ENCODE measurements at regions not wholly inside any gene's neighbourhood (a gene's known extent, or its start where the extent isn't known, plus 50 kb on each side); places are given as distances from the start of the nearest gene placed in this dataset.

DNA sequence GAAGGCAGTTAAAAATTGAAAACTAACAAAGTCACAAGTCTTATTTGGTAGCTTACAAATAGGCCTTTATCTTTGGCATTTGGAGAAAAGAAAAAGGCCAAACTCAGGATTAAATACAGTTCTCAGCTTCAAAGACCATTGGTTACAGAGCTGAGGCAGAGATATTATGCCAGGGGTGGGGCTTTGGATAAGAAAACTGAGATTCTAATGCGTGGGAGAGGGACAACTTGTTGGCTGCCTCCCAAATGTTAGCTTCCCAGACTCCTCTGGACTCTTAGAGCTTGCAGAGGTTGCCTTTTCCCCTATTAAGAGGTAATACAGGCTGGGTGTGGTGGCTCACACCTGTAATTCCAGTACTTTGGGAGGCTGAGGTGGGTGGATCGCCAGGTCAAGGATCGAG, 231.8 kb downstream of the SQOR start:
- TF ChIP-seq, protein P1, sequence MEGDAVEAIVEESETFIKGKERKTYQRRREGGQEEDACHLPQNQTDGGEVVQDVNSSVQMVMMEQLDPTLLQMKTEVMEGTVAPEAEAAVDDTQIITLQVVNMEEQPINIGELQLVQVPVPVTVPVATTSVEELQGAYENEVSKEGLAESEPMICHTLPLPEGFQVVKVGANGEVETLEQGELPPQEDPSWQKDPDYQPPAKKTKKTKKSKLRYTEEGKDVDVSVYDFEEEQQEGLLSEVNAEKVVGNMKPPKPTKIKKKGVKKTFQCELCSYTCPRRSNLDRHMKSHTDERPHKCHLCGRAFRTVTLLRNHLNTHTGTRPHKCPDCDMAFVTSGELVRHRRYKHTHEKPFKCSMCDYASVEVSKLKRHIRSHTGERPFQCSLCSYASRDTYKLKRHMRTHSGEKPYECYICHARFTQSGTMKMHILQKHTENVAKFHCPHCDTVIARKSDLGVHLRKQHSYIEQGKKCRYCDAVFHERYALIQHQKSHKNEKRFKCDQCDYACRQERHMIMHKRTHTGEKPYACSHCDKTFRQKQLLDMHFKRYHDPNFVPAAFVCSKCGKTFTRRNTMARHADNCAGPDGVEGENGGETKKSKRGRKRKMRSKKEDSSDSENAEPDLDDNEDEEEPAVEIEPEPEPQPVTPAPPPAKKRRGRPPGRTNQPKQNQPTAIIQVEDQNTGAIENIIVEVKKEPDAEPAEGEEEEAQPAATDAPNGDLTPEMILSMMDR (IDR thresholded peaks at IDR 0.05; ENCODE audit: unreplicated experiment) = no peak
- DNase-seq (ENCODE audit: low spot score) = no peak
- Mint-ChIP-seq H3K27ac (ENCODE audit: unreplicated experiment) (no peak overlapping the region), H3K4me1 (ENCODE audit: unreplicated experiment) (no peaks in the 10 kb centered on the region), H3K27me3 (ENCODE audit: unreplicated experiment) (peaks cover 3% of the 10 kb centered on the region), H3K9me3 (ENCODE audit: unreplicated experiment) (peaks cover 21% of the 10 kb centered on the region), H3K4me3 (ENCODE audit: unreplicated experiment) (no peak overlapping the region), H3K36me3 (ENCODE audit: low read depth, unreplicated experiment) (peaks cover 3% of the 10 kb centered on the region)

DNA sequence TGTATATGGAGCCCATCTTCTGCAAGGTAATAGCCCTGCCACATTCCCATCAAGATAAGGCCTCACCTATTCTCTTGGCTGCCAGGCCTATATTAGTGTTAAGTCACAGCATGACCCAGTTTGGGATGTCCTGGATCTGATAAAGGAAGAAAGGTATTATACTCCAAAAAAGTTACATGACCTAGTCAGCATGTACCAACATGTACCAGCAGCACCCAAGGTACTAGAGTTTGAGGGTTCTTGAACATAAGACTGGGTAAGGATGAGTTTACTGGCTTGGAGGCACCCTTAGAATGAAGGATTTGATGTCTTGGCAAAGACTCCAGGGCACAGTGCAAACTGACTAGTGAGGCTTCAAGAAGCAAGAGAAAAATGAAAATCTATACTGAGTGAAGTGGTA, 232.5 kb downstream of the SQOR start:
- DNase-seq (ENCODE audit: low spot score) = no peak
- no peaks in the 10 kb centered on the region for H3K4me1 Mint-ChIP-seq (ENCODE audit: unreplicated experiment)
- no peaks in the 10 kb centered on the region for H3K36me3 Mint-ChIP-seq (ENCODE audit: low read depth, unreplicated experiment)
- TF ChIP-seq, protein P1 (IDR thresholded peaks at IDR 0.05; ENCODE audit: unreplicated experiment) = no peak
- H3K9me3 Mint-ChIP-seq (ENCODE audit: unreplicated experiment) = peaks cover 26% of the 10 kb centered on the region
- peaks cover 3% of the 10 kb centered on the region for H3K27me3 Mint-ChIP-seq (ENCODE audit: unreplicated experiment)
- H3K27ac Mint-ChIP-seq (ENCODE audit: unreplicated experiment) = no peak overlapping the region
- no peak overlapping the region for H3K4me3 Mint-ChIP-seq (ENCODE audit: unreplicated experiment)

DNA sequence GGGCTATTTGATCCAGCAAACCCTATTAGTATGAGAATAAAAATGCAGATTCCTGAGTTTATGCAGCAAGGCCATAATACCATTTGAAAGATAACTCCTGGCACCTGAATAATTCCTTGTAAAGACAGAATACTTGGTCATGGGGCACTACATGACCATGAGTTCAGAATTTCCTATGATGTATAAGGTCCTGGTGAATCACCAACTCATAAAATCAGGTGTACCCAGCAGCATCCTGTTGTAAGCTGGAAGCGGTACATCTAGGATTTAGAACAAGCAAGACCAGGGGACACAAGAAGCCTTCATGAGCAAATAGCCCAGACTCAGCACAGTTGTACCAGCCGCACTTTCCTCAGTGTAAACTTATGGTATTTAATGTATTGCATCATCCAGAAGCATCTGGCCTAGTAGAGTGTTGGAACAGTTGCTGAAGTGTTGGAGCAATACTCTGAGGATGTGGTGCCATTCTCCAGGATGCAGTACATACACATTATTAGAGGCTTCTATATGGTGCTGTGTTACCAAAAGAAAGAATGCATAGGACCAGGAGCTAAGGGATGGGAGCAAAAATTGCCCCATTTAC, 233.4 kb downstream of the SQOR start:
- no peak overlapping the region for H3K4me3 Mint-ChIP-seq (ENCODE audit: unreplicated experiment)

DNA sequence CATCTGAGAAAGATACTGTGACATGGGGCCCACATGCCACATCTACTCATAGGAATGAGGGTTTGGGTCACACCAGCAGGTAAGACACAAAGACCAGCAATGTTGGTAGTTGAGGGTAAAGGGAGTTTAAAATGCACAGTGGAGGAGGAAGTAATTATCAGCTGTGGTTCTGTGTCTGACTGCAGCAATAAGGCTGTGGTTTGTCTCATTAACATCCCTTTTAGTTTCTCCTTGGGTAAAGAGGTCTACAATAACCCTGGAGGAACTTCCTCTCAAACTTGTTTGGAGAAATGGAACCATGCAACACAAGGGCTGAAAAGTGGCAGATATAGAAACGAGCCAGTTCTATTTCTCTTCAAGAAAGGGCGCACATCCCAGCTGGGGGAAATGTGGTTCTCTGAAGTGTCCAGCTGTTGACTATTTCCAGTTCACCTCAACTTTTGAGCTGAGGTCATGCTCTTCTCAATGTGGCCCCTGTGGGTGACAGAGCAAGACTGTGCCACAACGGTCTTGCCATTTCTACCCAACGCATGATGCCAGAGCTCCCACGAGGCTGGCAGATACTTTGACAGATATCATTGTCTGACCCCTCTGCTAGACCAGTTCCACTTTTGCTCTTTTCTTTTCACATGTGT, 234.3 kb downstream of the SQOR start:
- Mint-ChIP-seq H3K36me3 (ENCODE audit: low read depth, unreplicated experiment) (peaks cover 3% of the 10 kb centered on the region), H3K27me3 (ENCODE audit: unreplicated experiment) (peaks cover 1% of the 10 kb centered on the region)
- TF ChIP-seq, protein P1 (IDR thresholded peaks at IDR 0.05; ENCODE audit: unreplicated experiment) = no peak

More for the DNA sequence above, 233.4 kb downstream of the SQOR start:
- no peak for DNase-seq (ENCODE audit: low spot score)
- no peaks in the 10 kb centered on the region for H3K4me1 Mint-ChIP-seq (ENCODE audit: unreplicated experiment)
- TF ChIP-seq, protein P1 (IDR thresholded peaks at IDR 0.05; ENCODE audit: unreplicated experiment) = no peak
- no peaks in the 10 kb centered on the region for H3K36me3 Mint-ChIP-seq (ENCODE audit: low read depth, unreplicated experiment)
- peaks cover 29% of the 10 kb centered on the region for H3K9me3 Mint-ChIP-seq (ENCODE audit: unreplicated experiment)
- H3K27ac Mint-ChIP-seq (ENCODE audit: unreplicated experiment) = no peak overlapping the region
- H3K27me3 Mint-ChIP-seq (ENCODE audit: unreplicated experiment) = peaks cover 3% of the 10 kb centered on the region

DNA sequence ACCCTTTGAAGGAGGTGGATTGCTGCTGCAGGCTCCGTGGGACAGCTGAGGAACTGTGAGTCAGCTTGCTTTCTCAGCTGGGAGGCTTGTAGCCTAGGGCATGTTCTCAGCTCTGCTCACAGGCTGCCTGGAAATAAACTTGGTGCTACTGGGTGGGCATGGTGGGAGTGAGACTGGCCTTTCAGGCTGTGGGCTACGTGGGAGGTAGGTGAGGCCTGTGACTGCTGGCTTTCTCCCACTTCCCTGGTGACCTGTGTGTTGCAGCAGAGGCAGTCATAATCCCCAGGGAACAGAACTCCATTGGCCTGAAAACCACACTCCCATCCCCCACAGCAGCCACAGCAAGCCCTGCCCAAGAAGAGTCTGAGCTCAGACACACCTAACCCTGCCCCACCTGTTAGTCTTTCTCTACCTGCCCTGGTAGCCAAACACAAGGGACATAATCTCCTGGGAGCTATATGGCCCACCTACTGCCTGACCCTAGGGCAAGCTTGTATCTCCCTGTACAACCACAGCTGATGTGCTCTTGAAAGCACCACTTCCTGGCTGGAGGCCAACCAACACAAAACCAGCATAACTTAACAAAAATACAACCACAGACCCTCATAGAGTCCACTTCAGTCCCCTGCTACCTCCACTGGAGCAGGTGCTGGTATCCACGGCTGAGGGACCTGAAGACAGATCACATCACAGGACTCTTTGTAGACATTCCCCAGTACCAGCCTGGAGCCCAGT, 236.5 kb downstream of the SQOR start:
- Mint-ChIP-seq H3K4me1 (ENCODE audit: unreplicated experiment) (peaks cover 3% of the 10 kb centered on the region), H3K4me3 (ENCODE audit: unreplicated experiment) (no peak overlapping the region), H3K27me3 (ENCODE audit: unreplicated experiment) (peaks cover 1% of the 10 kb centered on the region), H3K27ac (ENCODE audit: unreplicated experiment) (no peak overlapping the region), H3K9me3 (ENCODE audit: unreplicated experiment) (peaks cover 32% of the 10 kb centered on the region), H3K36me3 (ENCODE audit: low read depth, unreplicated experiment) (peaks cover 7% of the 10 kb centered on the region)
- no peak for DNase-seq (ENCODE audit: low spot score)
- TF ChIP-seq, protein P1 (IDR thresholded peaks at IDR 0.05; ENCODE audit: unreplicated experiment) = no peak

More for the DNA sequence above, 234.3 kb downstream of the SQOR start:
- H3K4me3 Mint-ChIP-seq (ENCODE audit: unreplicated experiment) = no peak overlapping the region
- H3K27ac Mint-ChIP-seq (ENCODE audit: unreplicated experiment) = no peak overlapping the region
- H3K4me1 Mint-ChIP-seq (ENCODE audit: unreplicated experiment) = no peaks in the 10 kb centered on the region
- no peak for DNase-seq (ENCODE audit: low spot score)
- peaks cover 29% of the 10 kb centered on the region for H3K9me3 Mint-ChIP-seq (ENCODE audit: unreplicated experiment)

All from endothelial cell (in vitro differentiated cells).